ENCODE measurements at regions not wholly inside any gene's neighbourhood (a gene's known extent, or its start where the extent isn't known, plus 50 kb on each side); places are given as distances from the start of the nearest gene placed in this dataset.

DNA sequence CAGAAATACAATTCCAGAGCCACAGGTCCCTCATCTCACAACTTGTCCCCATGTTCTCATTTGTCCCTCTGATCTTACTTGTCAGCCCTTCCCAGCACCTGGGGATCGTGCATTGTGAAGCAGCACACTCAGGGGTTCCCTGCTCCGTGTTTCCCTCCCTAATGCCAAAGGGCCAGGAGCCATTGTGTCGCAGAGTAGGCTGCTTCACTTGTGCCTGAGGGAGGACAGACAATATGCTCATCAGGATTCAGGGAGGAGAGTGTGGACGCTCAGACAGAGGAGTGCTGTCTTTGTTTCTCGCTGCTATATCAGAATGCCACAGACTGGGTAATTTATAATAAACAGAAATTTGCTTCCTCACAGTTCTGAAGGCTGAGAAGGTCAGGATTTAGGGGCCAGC, 315.3 kb downstream of the TRIML1 start:
- DNase-seq (ENCODE audit: extremely low spot score, unreplicated experiment) = no peak

DNA sequence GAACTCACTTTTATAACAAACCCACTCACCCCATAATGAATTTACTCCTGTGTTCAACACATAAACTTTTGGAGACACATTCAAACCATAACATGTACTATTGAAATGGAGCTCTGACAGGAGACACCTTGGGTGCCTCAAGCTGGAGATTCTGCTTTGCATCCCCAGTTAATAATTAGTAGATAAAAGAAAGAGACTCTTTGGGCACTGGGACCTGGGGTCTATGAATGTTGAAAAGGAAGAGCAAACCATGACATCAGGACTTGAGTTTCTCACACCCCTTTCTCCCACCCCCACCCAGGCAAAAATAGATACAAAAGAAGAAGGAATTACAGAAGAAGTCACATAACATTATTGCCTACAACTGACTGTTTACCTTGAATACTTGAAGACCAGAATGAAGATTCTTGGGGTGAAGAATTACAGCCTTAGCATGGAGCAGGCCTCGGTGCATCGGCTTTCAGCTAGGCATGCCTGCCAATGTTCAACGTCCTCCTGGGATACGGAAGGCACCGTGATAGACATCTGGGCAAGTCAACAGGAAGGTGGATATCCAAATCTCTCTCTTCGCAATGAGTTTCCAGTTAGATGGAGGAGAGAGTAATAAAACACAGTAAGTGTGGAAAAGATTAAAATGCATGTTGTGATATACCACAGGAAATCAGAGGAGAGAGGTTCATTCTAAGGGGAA, 316.0 kb downstream of the TRIML1 start:
- Mint-ChIP-seq H3K9me3 (ENCODE audit: unreplicated experiment) (no peaks in the 10 kb centered on the region), H3K36me3 (ENCODE audit: unreplicated experiment) (no peaks in the 10 kb centered on the region), H3K4me3 (ENCODE audit: unreplicated experiment) (no peak overlapping the region), H3K4me1 (ENCODE audit: unreplicated experiment) (peaks cover 26% of the 10 kb centered on the region), H3K27me3 (ENCODE audit: unreplicated experiment) (no peaks in the 10 kb centered on the region), H3K27ac (ENCODE audit: unreplicated experiment) (no peak overlapping the region)
- no peak for DNase-seq (ENCODE audit: extremely low spot score, unreplicated experiment)
- TF ChIP-seq, protein P1, sequence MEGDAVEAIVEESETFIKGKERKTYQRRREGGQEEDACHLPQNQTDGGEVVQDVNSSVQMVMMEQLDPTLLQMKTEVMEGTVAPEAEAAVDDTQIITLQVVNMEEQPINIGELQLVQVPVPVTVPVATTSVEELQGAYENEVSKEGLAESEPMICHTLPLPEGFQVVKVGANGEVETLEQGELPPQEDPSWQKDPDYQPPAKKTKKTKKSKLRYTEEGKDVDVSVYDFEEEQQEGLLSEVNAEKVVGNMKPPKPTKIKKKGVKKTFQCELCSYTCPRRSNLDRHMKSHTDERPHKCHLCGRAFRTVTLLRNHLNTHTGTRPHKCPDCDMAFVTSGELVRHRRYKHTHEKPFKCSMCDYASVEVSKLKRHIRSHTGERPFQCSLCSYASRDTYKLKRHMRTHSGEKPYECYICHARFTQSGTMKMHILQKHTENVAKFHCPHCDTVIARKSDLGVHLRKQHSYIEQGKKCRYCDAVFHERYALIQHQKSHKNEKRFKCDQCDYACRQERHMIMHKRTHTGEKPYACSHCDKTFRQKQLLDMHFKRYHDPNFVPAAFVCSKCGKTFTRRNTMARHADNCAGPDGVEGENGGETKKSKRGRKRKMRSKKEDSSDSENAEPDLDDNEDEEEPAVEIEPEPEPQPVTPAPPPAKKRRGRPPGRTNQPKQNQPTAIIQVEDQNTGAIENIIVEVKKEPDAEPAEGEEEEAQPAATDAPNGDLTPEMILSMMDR (IDR thresholded peaks at IDR 0.05) = no peak

More for the DNA sequence above, 315.3 kb downstream of the TRIML1 start:
- Mint-ChIP-seq H3K27me3 (ENCODE audit: unreplicated experiment) (no peaks in the 10 kb centered on the region), H3K27ac (ENCODE audit: unreplicated experiment) (no peak overlapping the region), H3K4me1 (ENCODE audit: unreplicated experiment) (peaks cover 26% of the 10 kb centered on the region), H3K9me3 (ENCODE audit: unreplicated experiment) (no peaks in the 10 kb centered on the region), H3K36me3 (ENCODE audit: unreplicated experiment) (no peaks in the 10 kb centered on the region), H3K4me3 (ENCODE audit: unreplicated experiment) (no peak overlapping the region)
- TF ChIP-seq, protein P1 (IDR thresholded peaks at IDR 0.05) = no peak

DNA sequence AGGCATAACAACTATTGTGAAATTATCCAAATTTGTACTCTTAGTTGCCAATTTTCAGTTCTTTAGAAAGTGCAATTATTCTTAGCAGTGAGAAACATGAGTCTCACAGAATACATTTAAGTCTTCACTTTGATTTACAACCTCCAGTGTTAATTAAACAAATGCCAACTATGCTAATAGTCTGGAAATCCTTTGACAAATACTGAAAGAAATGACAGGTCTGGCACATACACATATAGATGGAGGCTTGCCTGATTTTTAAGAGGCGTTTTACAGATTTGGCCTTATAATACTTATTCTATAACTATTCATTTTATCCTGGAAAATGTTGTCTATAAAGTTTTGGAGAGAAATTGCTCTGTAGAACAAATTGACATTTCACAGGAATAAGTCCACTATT, 320.1 kb downstream of the TRIML1 start:
- H3K27me3 Mint-ChIP-seq (ENCODE audit: unreplicated experiment) = no peaks in the 10 kb centered on the region
- no peak overlapping the region for H3K4me3 Mint-ChIP-seq (ENCODE audit: unreplicated experiment)
- peaks cover 15% of the 10 kb centered on the region for H3K9me3 Mint-ChIP-seq (ENCODE audit: unreplicated experiment)
- TF ChIP-seq, protein P1 (IDR thresholded peaks at IDR 0.05) = no peak
- no peak for DNase-seq (ENCODE audit: extremely low spot score, unreplicated experiment)
- peaks cover 1% of the 10 kb centered on the region for H3K4me1 Mint-ChIP-seq (ENCODE audit: unreplicated experiment)
- peaks cover 6% of the 10 kb centered on the region for H3K36me3 Mint-ChIP-seq (ENCODE audit: unreplicated experiment)
- H3K27ac Mint-ChIP-seq (ENCODE audit: unreplicated experiment) = no peak overlapping the region

DNA sequence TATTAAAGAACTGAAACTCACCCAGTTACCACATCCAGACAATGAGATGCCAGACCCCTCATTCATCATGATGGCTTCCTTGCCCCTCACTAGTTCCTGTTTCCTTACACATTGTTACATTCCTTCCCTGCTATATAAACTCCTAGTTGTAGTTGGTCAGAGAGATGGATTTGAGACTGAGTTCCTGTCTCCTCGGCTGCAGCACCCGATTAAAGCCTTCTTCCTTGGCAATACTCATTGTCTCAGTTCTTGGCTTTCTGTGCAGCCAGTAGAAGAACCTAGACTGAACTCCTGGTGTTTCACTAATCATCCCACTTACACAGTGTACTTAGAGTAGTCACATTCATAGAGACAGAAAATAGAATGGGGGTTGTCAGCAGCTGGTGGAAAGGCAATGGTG, 324.7 kb downstream of the TRIML1 start:
- no peak for DNase-seq (ENCODE audit: extremely low spot score, unreplicated experiment)
- H3K4me3 Mint-ChIP-seq (ENCODE audit: unreplicated experiment) = no peak overlapping the region
- TF ChIP-seq, protein P1 (IDR thresholded peaks at IDR 0.05) = no peak
- H3K36me3 Mint-ChIP-seq (ENCODE audit: unreplicated experiment) = peaks cover 6% of the 10 kb centered on the region
- H3K27ac Mint-ChIP-seq (ENCODE audit: unreplicated experiment) = no peak overlapping the region
- H3K4me1 Mint-ChIP-seq (ENCODE audit: unreplicated experiment) = no peaks in the 10 kb centered on the region
- H3K27me3 Mint-ChIP-seq (ENCODE audit: unreplicated experiment) = no peaks in the 10 kb centered on the region
- H3K9me3 Mint-ChIP-seq (ENCODE audit: unreplicated experiment) = peaks cover 15% of the 10 kb centered on the region

DNA sequence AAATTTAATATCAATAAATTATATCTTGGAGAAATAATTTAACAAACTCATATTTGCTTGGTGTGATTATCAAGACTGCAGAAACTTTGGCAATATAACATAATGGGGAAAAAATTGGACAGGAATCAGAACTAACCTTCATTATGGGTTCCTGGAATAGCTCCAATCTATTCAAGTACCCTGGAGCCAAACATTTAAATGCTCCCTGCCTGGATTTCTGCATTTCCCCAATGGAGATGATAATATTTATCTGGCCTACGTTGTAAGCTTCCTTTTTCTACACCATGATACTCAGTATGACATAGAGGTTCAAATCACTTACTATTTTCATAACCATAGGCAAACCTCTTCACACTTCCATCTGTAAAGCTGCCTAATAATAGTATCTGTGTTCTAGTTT, 326.8 kb downstream of the TRIML1 start:
- TF ChIP-seq, protein P1 (IDR thresholded peaks at IDR 0.05) = no peak
- H3K4me1 Mint-ChIP-seq (ENCODE audit: unreplicated experiment) = no peaks in the 10 kb centered on the region
- H3K27ac Mint-ChIP-seq (ENCODE audit: unreplicated experiment) = no peak overlapping the region
- peaks cover 6% of the 10 kb centered on the region for H3K36me3 Mint-ChIP-seq (ENCODE audit: unreplicated experiment)
- no peak for DNase-seq (ENCODE audit: extremely low spot score, unreplicated experiment)
- H3K27me3 Mint-ChIP-seq (ENCODE audit: unreplicated experiment) = no peaks in the 10 kb centered on the region
- H3K9me3 Mint-ChIP-seq (ENCODE audit: unreplicated experiment) = peaks cover 15% of the 10 kb centered on the region
- H3K4me3 Mint-ChIP-seq (ENCODE audit: unreplicated experiment) = no peak overlapping the region

Data from osteocyte (in vitro differentiated cells).